ENCODE measurements at regions not wholly inside any gene's neighbourhood (a gene's known extent, or its start where the extent isn't known, plus 50 kb on each side); places are given as distances from the start of the nearest gene placed in this dataset.

- DNase-seq, result no peak
- no peaks in the 10 kb centered on the region for H3K36me3 ChIP-seq (ENCODE audit: control insufficient read depth in 4 of 4, insufficient read depth in 4 of 4, low read length in 4 of 4)
- no peak overlapping the region for H3K9ac ChIP-seq (ENCODE audit: insufficient read depth in 1 of 2, low read length in 2 of 2)
- H3K27ac ChIP-seq (ENCODE audit: low read depth in 1 of 2, low read length in 1 of 2), result no peak overlapping the region
- ATAC-seq (ENCODE audit: insufficient read depth, low FRiP score), result no peak
- H3K27me3 ChIP-seq (ENCODE audit: control insufficient read depth in 3 of 3, insufficient read depth in 3 of 3, low read length in 2 of 3), result no peaks in the 10 kb centered on the region
- H3K4me3 ChIP-seq, result no peak overlapping the region
- H3K9me3 ChIP-seq (ENCODE audit: control insufficient read depth in 4 of 4, insufficient read depth in 3 of 4, low read length in 3 of 4), result no peaks in the 10 kb centered on the region
- no peak for TF ChIP-seq CTCF (IDR thresholded peaks at IDR 0.05; ENCODE audit: control extremely low read depth, extremely low read depth)
- H3K4me1 ChIP-seq (ENCODE audit: control insufficient read depth in 5 of 5, insufficient read depth in 5 of 5, low read length in 5 of 5), result no peaks in the 10 kb centered on the region
- WGBS, 2 donors, result 66 to 84% methylated on average over 8 of the region's 8 CpGs
Observed at GRCh38 chr4:77376788-77377460, 219.9 kb downstream of the CCNG2 start.

GRCh38 chr4:77384094-77384493, 221.5 kb upstream of the CXCL13 start:
- no peak for DNase-seq
- no peaks in the 10 kb centered on the region for H3K27me3 ChIP-seq (ENCODE audit: control insufficient read depth in 3 of 3, insufficient read depth in 3 of 3, low read length in 2 of 3)
- H3K4me1 ChIP-seq (ENCODE audit: control insufficient read depth in 5 of 5, insufficient read depth in 5 of 5, low read length in 5 of 5), result no peaks in the 10 kb centered on the region
- no peak for TF ChIP-seq CTCF (IDR thresholded peaks at IDR 0.05; ENCODE audit: control extremely low read depth, extremely low read depth)
- ATAC-seq (ENCODE audit: insufficient read depth, low FRiP score), result no peak
- no peaks in the 10 kb centered on the region for H3K9me3 ChIP-seq (ENCODE audit: control insufficient read depth in 4 of 4, insufficient read depth in 3 of 4, low read length in 3 of 4)
- no peak overlapping the region for H3K27ac ChIP-seq (ENCODE audit: low read depth in 1 of 2, low read length in 1 of 2)
- H3K9ac ChIP-seq (ENCODE audit: insufficient read depth in 1 of 2, low read length in 2 of 2), result no peak overlapping the region
- no peaks in the 10 kb centered on the region for H3K36me3 ChIP-seq (ENCODE audit: control insufficient read depth in 4 of 4, insufficient read depth in 4 of 4, low read length in 4 of 4)
- no peak overlapping the region for H3K4me3 ChIP-seq

- ATAC-seq (ENCODE audit: insufficient read depth, low FRiP score) (no peak), DNase-seq (peak; percentile 76 to 85 (median 81))
- Histone ChIP-seq H3K27me3 (ENCODE audit: control insufficient read depth in 3 of 3, insufficient read depth in 3 of 3, low read length in 2 of 3) (no peaks in the 10 kb centered on the region), H3K4me3 (no peak overlapping the region), H3K9ac (ENCODE audit: insufficient read depth in 1 of 2, low read length in 2 of 2) (no peak overlapping the region), H3K36me3 (ENCODE audit: control insufficient read depth in 4 of 4, insufficient read depth in 4 of 4, low read length in 4 of 4) (no peaks in the 10 kb centered on the region), H3K27ac (ENCODE audit: low read depth in 1 of 2, low read length in 1 of 2) (no peak overlapping the region), H3K9me3 (ENCODE audit: control insufficient read depth in 4 of 4, insufficient read depth in 3 of 4, low read length in 3 of 4) (no peaks in the 10 kb centered on the region), H3K4me1 (ENCODE audit: control insufficient read depth in 5 of 5, insufficient read depth in 5 of 5, low read length in 5 of 5) (no peaks in the 10 kb centered on the region)
- peak; percentile 45 for TF ChIP-seq CTCF (IDR thresholded peaks at IDR 0.05; ENCODE audit: control extremely low read depth, extremely low read depth)
- 12 to 18% methylated on average over 4 of the region's 4 CpGs for WGBS, 2 donors
Observed at GRCh38 chr4:77385124-77385969, 220.3 kb upstream of the CXCL13 start.
